GM23338 (cell line): ENCODE measurements at regions not wholly inside any gene's neighbourhood (a gene's known extent, or its start where the extent isn't known, plus 50 kb on each side); places are given as distances from the start of the nearest gene placed in this dataset.

Experiments
- CREB1 ChIP-seq: fragments of 250-450 bp; sonication (Bioruptor Pico); IDR thresholded peaks from 2 replicates; pipeline ENCODE4 v1.5.0; 2020; ENCODE audit warnings: low read depth, mild to moderate bottlenecking, moderate library complexity
- EZH2 ChIP-seq: fragments of 200-600 bp; sonication (generic); IDR thresholded peaks from one replicate; pipeline ENCODE4 v1.8.0; 2017; ENCODE audit warnings: antibody characterized with exemption, mild to moderate bottlenecking, low read depth; ENCODE audit not compliant: unreplicated experiment
- EZH2phosphoT487 ChIP-seq: fragments of 200-600 bp; sonication (generic); IDR thresholded peaks from one replicate; pipeline ENCODE4 v1.8.1; 2018; ENCODE audit warnings: antibody characterized with exemption; ENCODE audit not compliant: unreplicated experiment
- POLR2AphosphoS5 ChIP-seq: IDR thresholded peaks from 2 replicates; pipeline ENCODE4 v1.6.1; 2016; ENCODE audit warnings: antibody characterized with exemption, low read depth
- STAT1 ChIP-seq: IDR thresholded peaks from one replicate; pipeline ENCODE4 v1.6.1; 2016; ENCODE audit warnings: antibody characterized with exemption; ENCODE audit not compliant: unreplicated experiment
- ZNF114 ChIP-seq: fragments of 250-450 bp; sonication (Bioruptor Pico); IDR thresholded peaks from 2 replicates; pipeline ENCODE4 v1.5.0; 2020; ENCODE audit warnings: mild to moderate bottlenecking, moderate library complexity
- TF ChIP-seq, protein P1 (sequence below), 2 experiments: fragments of 200-600 bp in 1 of 2; sonication (generic) in 1 of 2; conservative IDR thresholded peaks; 2 replicates each; pipeline versions ENCODE4 v1.5.1 to v1.6.1; 2016 to 2017; ENCODE audit warnings: antibody characterized with exemption in 2 of 2, low read depth in 2 of 2, mild to moderate bottlenecking in 2 of 2, moderate library complexity in 1 of 2
- TF ChIP-seq, protein P2 (sequence below): IDR thresholded peaks from one replicate; pipeline ENCODE4 v1.6.1; 2018; ENCODE audit warnings: antibody characterized with exemption; ENCODE audit not compliant: unreplicated experiment
- TF ChIP-seq, protein P3 (sequence below): IDR thresholded peaks from 2 replicates; pipeline ENCODE4 v1.6.1; 2016; ENCODE audit warnings: antibody characterized with exemption

DNA sequence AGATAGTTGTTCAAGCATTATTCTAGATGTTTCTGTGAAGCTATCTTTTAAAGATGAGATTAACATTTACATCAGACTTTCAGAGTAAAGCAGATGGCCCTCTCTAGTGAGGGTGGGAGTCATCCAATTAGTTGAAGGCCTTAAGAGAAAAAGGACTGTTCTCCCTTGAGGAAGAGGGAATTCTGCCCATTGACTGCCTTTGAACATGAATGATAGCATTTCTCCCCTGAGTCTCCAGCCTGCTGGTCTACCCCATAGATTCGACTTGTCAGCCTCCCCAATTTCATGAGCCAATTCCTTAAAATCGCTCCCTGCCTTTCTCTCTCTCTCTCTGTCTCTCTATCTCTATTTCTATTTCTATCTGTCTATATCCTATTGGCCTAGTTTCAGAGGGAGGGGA, 115.5 kb downstream of the EBLN2 start:
- TF ChIP-seq, protein P1, sequence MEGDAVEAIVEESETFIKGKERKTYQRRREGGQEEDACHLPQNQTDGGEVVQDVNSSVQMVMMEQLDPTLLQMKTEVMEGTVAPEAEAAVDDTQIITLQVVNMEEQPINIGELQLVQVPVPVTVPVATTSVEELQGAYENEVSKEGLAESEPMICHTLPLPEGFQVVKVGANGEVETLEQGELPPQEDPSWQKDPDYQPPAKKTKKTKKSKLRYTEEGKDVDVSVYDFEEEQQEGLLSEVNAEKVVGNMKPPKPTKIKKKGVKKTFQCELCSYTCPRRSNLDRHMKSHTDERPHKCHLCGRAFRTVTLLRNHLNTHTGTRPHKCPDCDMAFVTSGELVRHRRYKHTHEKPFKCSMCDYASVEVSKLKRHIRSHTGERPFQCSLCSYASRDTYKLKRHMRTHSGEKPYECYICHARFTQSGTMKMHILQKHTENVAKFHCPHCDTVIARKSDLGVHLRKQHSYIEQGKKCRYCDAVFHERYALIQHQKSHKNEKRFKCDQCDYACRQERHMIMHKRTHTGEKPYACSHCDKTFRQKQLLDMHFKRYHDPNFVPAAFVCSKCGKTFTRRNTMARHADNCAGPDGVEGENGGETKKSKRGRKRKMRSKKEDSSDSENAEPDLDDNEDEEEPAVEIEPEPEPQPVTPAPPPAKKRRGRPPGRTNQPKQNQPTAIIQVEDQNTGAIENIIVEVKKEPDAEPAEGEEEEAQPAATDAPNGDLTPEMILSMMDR (conservative IDR thresholded peaks at IDR 0.05; ENCODE audit: low read depth in 2 of 2): no peak
- TF ChIP-seq POLR2AphosphoS5: no peak
- TF ChIP-seq ZNF114: no peak
- no peak for TF ChIP-seq EZH2
- TF ChIP-seq EZH2phosphoT487: no peak
- no peak for TF ChIP-seq STAT1
- TF ChIP-seq, protein P2, sequence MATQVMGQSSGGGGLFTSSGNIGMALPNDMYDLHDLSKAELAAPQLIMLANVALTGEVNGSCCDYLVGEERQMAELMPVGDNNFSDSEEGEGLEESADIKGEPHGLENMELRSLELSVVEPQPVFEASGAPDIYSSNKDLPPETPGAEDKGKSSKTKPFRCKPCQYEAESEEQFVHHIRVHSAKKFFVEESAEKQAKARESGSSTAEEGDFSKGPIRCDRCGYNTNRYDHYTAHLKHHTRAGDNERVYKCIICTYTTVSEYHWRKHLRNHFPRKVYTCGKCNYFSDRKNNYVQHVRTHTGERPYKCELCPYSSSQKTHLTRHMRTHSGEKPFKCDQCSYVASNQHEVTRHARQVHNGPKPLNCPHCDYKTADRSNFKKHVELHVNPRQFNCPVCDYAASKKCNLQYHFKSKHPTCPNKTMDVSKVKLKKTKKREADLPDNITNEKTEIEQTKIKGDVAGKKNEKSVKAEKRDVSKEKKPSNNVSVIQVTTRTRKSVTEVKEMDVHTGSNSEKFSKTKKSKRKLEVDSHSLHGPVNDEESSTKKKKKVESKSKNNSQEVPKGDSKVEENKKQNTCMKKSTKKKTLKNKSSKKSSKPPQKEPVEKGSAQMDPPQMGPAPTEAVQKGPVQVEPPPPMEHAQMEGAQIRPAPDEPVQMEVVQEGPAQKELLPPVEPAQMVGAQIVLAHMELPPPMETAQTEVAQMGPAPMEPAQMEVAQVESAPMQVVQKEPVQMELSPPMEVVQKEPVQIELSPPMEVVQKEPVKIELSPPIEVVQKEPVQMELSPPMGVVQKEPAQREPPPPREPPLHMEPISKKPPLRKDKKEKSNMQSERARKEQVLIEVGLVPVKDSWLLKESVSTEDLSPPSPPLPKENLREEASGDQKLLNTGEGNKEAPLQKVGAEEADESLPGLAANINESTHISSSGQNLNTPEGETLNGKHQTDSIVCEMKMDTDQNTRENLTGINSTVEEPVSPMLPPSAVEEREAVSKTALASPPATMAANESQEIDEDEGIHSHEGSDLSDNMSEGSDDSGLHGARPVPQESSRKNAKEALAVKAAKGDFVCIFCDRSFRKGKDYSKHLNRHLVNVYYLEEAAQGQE: no peak
- no peak for TF ChIP-seq CREB1
- TF ChIP-seq, protein P3, sequence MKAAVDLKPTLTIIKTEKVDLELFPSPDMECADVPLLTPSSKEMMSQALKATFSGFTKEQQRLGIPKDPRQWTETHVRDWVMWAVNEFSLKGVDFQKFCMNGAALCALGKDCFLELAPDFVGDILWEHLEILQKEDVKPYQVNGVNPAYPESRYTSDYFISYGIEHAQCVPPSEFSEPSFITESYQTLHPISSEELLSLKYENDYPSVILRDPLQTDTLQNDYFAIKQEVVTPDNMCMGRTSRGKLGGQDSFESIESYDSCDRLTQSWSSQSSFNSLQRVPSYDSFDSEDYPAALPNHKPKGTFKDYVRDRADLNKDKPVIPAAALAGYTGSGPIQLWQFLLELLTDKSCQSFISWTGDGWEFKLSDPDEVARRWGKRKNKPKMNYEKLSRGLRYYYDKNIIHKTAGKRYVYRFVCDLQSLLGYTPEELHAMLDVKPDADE: no peak
